ENCODE measurements at regions not wholly inside any gene's neighbourhood (a gene's known extent, or its start where the extent isn't known, plus 50 kb on each side); places are given as distances from the start of the nearest gene placed in this dataset.

DNA sequence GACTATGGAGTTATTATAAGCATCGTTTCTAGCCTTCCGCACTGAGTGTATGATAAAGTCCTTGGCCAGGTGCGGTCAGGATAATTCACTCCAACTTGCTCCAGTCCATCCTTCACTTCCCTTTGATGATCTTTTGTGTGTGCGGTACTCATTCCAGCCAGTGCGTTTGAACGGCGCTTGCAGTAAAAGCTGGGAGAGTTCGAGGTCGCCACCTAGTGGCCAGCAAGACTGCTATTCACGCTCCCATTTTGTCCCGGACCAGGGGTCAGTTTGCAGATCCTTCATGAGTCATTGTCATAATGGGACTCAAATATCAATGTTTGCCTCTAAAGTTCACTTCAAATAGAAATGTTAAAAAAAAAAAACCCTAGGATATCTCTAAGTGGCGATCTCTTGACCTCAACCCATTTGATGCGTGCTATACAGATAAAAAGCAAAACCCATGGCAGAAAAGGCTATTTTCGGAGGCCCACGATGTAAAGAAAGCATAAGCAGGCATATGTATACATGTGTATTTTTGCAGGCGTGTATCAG, 417.1 kb downstream of the TMEM114 start:
- no peaks in the 10 kb centered on the region for H3K36me3 ChIP-seq
- TF ChIP-seq POLR2A (IDR thresholded peaks at IDR 0.05) (no peak), POLR2AphosphoS5 (IDR thresholded peaks at IDR 0.05) (no peak)
- TF ChIP-seq, protein P1, sequence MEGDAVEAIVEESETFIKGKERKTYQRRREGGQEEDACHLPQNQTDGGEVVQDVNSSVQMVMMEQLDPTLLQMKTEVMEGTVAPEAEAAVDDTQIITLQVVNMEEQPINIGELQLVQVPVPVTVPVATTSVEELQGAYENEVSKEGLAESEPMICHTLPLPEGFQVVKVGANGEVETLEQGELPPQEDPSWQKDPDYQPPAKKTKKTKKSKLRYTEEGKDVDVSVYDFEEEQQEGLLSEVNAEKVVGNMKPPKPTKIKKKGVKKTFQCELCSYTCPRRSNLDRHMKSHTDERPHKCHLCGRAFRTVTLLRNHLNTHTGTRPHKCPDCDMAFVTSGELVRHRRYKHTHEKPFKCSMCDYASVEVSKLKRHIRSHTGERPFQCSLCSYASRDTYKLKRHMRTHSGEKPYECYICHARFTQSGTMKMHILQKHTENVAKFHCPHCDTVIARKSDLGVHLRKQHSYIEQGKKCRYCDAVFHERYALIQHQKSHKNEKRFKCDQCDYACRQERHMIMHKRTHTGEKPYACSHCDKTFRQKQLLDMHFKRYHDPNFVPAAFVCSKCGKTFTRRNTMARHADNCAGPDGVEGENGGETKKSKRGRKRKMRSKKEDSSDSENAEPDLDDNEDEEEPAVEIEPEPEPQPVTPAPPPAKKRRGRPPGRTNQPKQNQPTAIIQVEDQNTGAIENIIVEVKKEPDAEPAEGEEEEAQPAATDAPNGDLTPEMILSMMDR (IDR thresholded peaks at IDR 0.05) = peak; percentile 42 to 67 (median 55)
- H3K4me1 ChIP-seq (replicated peaks) = no peaks in the 10 kb centered on the region
- intact Hi-C loops (cut with DNase I) = no loop called here
- H3K27ac ChIP-seq = no peak overlapping the region
- no peaks in the 10 kb centered on the region for H3K9me3 ChIP-seq
- peak; percentile 17 for DNase-seq (ENCODE audit: low spot score)
- H3K4me3 ChIP-seq = no peak overlapping the region
- WGBS = 23% methylated on average over 16 of the region's 16 CpGs
- H3K27me3 ChIP-seq (replicated peaks; ENCODE audit: insufficient read depth) = no peaks in the 10 kb centered on the region

DNA sequence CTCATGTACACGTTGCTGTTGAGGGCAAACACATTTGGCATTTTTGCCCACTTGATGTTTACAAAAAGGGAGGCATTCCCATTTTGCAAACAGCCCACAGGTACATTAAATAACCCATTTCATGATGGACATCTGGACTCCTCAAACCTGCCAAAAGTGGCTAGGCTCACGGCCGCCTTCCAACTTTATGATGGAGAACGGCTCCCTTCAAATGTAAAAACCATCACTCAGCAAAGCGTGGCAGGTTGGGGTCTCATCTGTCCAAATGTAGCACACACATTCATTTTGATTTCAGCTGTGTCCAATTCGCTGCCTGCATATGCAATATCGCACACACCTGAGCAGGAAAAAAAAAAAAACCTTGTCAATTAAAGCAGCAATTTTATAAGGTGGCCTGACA, 417.8 kb downstream of the TMEM114 start:
- Histone ChIP-seq H3K9me3 (no peaks in the 10 kb centered on the region), H3K4me3 (no peak overlapping the region), H3K4me1 (replicated peaks) (no peaks in the 10 kb centered on the region), H3K36me3 (no peaks in the 10 kb centered on the region), H3K27me3 (replicated peaks; ENCODE audit: insufficient read depth) (no peaks in the 10 kb centered on the region), H3K27ac (no peak overlapping the region)
- TF ChIP-seq POLR2AphosphoS5 (IDR thresholded peaks at IDR 0.05) (peak; percentile 19), POLR2A (IDR thresholded peaks at IDR 0.05) (no peak)
- DNase-seq (ENCODE audit: low spot score) = peak; percentile 5
- 74% methylated on average over 7 of the region's 7 CpGs for WGBS
- intact Hi-C loops (cut with DNase I) = no loop called here

DNA sequence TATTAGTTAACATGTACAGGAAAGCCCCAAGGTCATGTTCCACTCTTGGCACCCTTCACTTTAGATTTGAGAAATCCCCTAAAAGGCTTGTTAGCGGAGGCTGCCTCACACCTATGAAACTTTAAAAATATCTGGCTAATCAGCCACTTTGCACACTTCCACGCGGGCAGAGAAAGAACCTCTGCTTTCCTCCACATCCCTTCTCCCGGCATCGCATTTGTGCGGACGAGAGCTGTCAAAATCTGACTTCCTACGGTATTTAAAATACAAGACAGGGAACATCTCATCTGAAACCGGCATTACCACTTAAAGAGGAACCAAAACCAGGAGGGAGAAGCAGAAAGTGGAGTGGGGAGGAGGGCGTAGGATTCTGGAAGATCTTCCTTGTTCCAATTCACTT, 422.3 kb downstream of the TMEM114 start:
- H3K4me3 ChIP-seq = no peak overlapping the region
- no peaks in the 10 kb centered on the region for H3K27me3 ChIP-seq (replicated peaks; ENCODE audit: insufficient read depth)
- intact Hi-C loops (cut with DNase I) = no loop called here
- no peak overlapping the region for H3K27ac ChIP-seq
- no peaks in the 10 kb centered on the region for H3K4me1 ChIP-seq (replicated peaks)
- TF ChIP-seq POLR2AphosphoS5 (IDR thresholded peaks at IDR 0.05) (no peak), POLR2A (IDR thresholded peaks at IDR 0.05) (no peak)
- TF ChIP-seq, protein P1 (IDR thresholded peaks at IDR 0.05) = no peak
- H3K9me3 ChIP-seq = no peaks in the 10 kb centered on the region
- DNase-seq (ENCODE audit: low spot score) = no peak
- 73% methylated on average over 10 of the region's 10 CpGs for WGBS
- H3K36me3 ChIP-seq = no peaks in the 10 kb centered on the region

DNA sequence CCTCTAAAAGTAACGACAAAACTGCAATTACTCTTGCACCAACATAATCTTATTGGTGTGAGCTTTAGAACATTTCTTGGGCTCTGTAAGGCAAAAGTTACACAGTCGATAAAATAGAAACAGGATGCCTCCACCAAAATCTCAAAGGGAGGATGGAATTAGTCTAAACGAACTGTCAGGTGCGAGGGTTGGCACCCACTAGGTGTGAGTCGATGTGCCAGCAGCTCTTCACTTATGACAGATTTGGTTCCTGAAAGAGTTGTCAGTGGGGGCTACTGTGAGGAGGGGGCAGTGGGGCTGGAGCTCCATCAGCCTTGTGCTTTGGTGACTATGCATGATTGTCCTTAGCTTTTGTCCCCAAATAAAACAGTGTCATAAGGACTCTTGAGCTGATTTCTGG, 422.9 kb downstream of the TMEM114 start:
- no peaks in the 10 kb centered on the region for H3K9me3 ChIP-seq
- 88% methylated on average over 5 of the region's 5 CpGs for WGBS
- no peaks in the 10 kb centered on the region for H3K36me3 ChIP-seq
- DNase-seq (ENCODE audit: low spot score) = no peak
- TF ChIP-seq POLR2AphosphoS5 (IDR thresholded peaks at IDR 0.05) (no peak), POLR2A (IDR thresholded peaks at IDR 0.05) (no peak)
- TF ChIP-seq, protein P1 (IDR thresholded peaks at IDR 0.05) = no peak
- intact Hi-C loops (cut with DNase I) = no loop called here
- H3K27ac ChIP-seq = no peak overlapping the region
- H3K27me3 ChIP-seq (replicated peaks; ENCODE audit: insufficient read depth) = no peaks in the 10 kb centered on the region
- H3K4me1 ChIP-seq (replicated peaks) = no peaks in the 10 kb centered on the region
- H3K4me3 ChIP-seq = no peak overlapping the region

DNA sequence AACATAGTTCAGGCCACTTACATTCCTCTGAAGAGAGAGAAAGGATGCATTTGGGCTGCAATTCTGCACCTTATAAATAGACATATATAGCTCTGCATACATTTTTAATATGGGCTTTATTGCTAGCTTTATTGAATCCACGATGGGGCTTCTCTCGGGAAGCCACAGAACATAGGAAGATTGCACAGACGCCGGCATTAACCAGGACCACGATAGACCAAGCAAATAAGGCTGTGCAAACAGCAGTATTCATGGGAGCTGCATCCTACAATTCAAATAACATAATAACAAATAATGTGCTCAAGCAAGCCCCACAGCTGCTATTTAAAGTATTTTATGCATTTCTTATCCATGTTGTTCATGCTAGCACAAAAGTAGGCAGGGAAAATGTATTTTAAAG, 432.3 kb downstream of the TMEM114 start:
- H3K4me1 ChIP-seq (replicated peaks) = no peaks in the 10 kb centered on the region
- DNase-seq (ENCODE audit: low spot score) = no peak
- H3K4me3 ChIP-seq = no peak overlapping the region
- no peak overlapping the region for H3K27ac ChIP-seq
- intact Hi-C loops (cut with DNase I) = no loop called here
- H3K36me3 ChIP-seq = no peaks in the 10 kb centered on the region
- H3K9me3 ChIP-seq = no peaks in the 10 kb centered on the region
- TF ChIP-seq POLR2AphosphoS5 (IDR thresholded peaks at IDR 0.05) = no peak
- TF ChIP-seq, protein P1 (IDR thresholded peaks at IDR 0.05) = no peak
- no peak for TF ChIP-seq POLR2A (IDR thresholded peaks at IDR 0.05)
- 42% methylated on average over 5 of the region's 5 CpGs for WGBS
- no peaks in the 10 kb centered on the region for H3K27me3 ChIP-seq (replicated peaks; ENCODE audit: insufficient read depth)
